ENCODE measurements at regions not wholly inside any gene's neighbourhood (a gene's known extent, or its start where the extent isn't known, plus 50 kb on each side); places are given as distances from the start of the nearest gene placed in this dataset.

GRCh38 chr16:59463776-59464175, 729.7 kb upstream of the GOT2 start:
- in situ Hi-C loops (cut with HindIII; ENCODE audit: low pct_unique_long_range_greater_than_20kb, low sequenced_read_pairs) (no loop called here), intact Hi-C loops (cut with micrococcal nuclease; ENCODE audit: unreplicated experiment) (no loop called here)
- BruUV-seq (replicated peaks): no TSS peak
- no peak for ATAC-seq
- no peak overlapping the region for H3K27ac ChIP-seq (ENCODE audit: low read length)
- no peak for DNase-seq (ENCODE audit: low read depth, low spot score)
- CTCF ChIA-PET: no interaction called here
- no peaks in the 10 kb centered on the region for H3K9me3 ChIP-seq (ENCODE audit: control insufficient read depth, insufficient read depth, low read depth, low read length)
- POLR2A ChIA-PET: no interaction called here
- H3K4me3 ChIP-seq (ENCODE audit: low read depth in 2 of 2, low read length in 2 of 2): no peak overlapping the region
- no peaks in the 10 kb centered on the region for H3K36me3 ChIP-seq (ENCODE audit: control insufficient read depth, insufficient read depth, low read length)
- H3K27me3 ChIP-seq (ENCODE audit: control insufficient read depth, insufficient read depth, low read length): no peaks in the 10 kb centered on the region
- H3K4me1 ChIP-seq (ENCODE audit: control insufficient read depth, insufficient read depth, low read length): no peaks in the 10 kb centered on the region
- TF ChIP-seq TCF7L2 (IDR thresholded peaks at IDR 0.05; ENCODE audit: low read depth, low read length): no peak
- TF ChIP-seq POLR2AphosphoS5 (IDR thresholded peaks at IDR 0.05; ENCODE audit: low read depth, low read length): no peak
- no peak for TF ChIP-seq SIN3A (IDR thresholded peaks at IDR 0.05; ENCODE audit: borderline replicate concordance, insufficient read depth, low read depth, low read length)
- TF ChIP-seq REST (IDR thresholded peaks at IDR 0.05; ENCODE audit: insufficient read depth in 1 of 2, low read depth in 2 of 2, low read length in 1 of 2): no peak
- TF ChIP-seq CTCF (IDR thresholded peaks at IDR 0.05): no peak

DNA sequence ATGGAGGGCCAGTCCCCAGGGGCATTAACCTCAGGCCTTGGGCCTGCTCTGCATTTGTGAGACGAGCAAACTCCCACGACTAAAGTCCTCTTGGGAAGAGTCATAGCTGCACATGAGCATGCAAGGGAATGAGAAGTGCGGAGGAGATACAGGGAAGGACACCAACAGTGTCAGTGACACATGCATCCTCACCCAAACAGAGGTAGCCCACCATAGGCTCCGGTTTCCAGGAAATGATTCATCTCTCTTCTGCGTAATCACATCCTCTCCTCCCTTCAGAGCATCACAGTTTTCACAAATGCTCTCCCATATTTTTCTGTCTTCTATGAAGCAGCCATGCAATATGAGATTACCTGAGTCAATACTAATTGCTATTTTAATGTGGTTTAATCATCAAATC, 725.7 kb upstream of the GOT2 start:
- in situ Hi-C loops (cut with HindIII; ENCODE audit: low pct_unique_long_range_greater_than_20kb, low sequenced_read_pairs): no loop called here
- intact Hi-C loops (cut with micrococcal nuclease; ENCODE audit: unreplicated experiment): no loop called here
- POLR2A ChIA-PET: no interaction called here

More for the DNA sequence above, 725.7 kb upstream of the GOT2 start:
- no peaks in the 10 kb centered on the region for H3K4me1 ChIP-seq (ENCODE audit: control insufficient read depth, insufficient read depth, low read length)
- TF ChIP-seq POLR2AphosphoS5 (IDR thresholded peaks at IDR 0.05; ENCODE audit: low read depth, low read length) (no peak), REST (IDR thresholded peaks at IDR 0.05; ENCODE audit: insufficient read depth in 1 of 2, low read depth in 2 of 2, low read length in 1 of 2) (no peak), CTCF (IDR thresholded peaks at IDR 0.05) (no peak), TCF7L2 (IDR thresholded peaks at IDR 0.05; ENCODE audit: low read depth, low read length) (no peak), SIN3A (IDR thresholded peaks at IDR 0.05; ENCODE audit: borderline replicate concordance, insufficient read depth, low read depth, low read length) (no peak)
- ATAC-seq: no peak
- no peaks in the 10 kb centered on the region for H3K9me3 ChIP-seq (ENCODE audit: control insufficient read depth, insufficient read depth, low read depth, low read length)
- CTCF ChIA-PET: no interaction called here
- H3K36me3 ChIP-seq (ENCODE audit: control insufficient read depth, insufficient read depth, low read length): no peaks in the 10 kb centered on the region
- H3K27me3 ChIP-seq (ENCODE audit: control insufficient read depth, insufficient read depth, low read length): no peaks in the 10 kb centered on the region
- DNase-seq (ENCODE audit: low read depth, low spot score): no peak
- H3K4me3 ChIP-seq (ENCODE audit: low read depth in 2 of 2, low read length in 2 of 2): no peak overlapping the region
- H3K27ac ChIP-seq (ENCODE audit: low read length): no peak overlapping the region
- no TSS peak for BruUV-seq (replicated peaks)

All from Panc1 (cell line).